ENCODE measurements at regions not wholly inside any gene's neighbourhood (a gene's known extent, or its start where the extent isn't known, plus 50 kb on each side); places are given as distances from the start of the nearest gene placed in this dataset.

DNA sequence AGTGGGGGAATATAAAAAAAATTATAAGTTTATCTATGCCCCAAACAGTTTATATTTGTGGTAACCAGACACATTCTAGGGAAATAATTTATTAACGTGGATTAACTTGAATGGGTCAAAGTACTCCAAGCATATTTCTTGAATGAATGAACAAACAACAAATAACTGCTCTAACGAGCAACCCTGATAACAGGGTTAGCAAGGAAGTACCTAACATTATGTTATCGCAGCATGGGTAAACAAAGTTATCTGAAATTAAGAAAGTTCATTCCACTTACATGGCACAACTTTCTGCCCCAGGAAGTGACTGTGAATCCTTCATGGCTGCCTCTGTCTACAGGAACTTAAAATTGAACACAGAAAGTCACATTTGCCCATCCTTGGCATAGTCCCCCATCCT is 812.9 kb upstream of the ACVR2A start:
- no peaks in the 10 kb centered on the region for H3K9me3 ChIP-seq (ENCODE audit: control insufficient read depth in 2 of 3, insufficient read depth in 1 of 3, low read length in 3 of 3)
- no peaks in the 10 kb centered on the region for H3K36me3 ChIP-seq (ENCODE audit: control insufficient read depth in 2 of 3, insufficient read depth in 3 of 3, low read length in 3 of 3)
- H3K27me3 ChIP-seq (ENCODE audit: control insufficient read depth, insufficient read depth, low read length), result no peaks in the 10 kb centered on the region
- DNase-seq (no peak), FAIRE-seq (peak; percentile 55)
- H3K4me3 ChIP-seq (ENCODE audit: low read length in 3 of 3), result no peak overlapping the region
- no peak for TF ChIP-seq CTCF (IDR thresholded peaks at IDR 0.05; ENCODE audit: borderline replicate concordance, extremely low read depth, insufficient read depth)
- intact Hi-C loops (cut with DNase I), result no loop called here
- H3K9ac ChIP-seq (ENCODE audit: low read length in 3 of 3), result no peak overlapping the region
- peak overlapping the region in 1 of 2 donors; percentile 18 for H3K27ac ChIP-seq (ENCODE audit: low read depth in 2 of 2, low read length in 2 of 2)
- H3K4me1 ChIP-seq (ENCODE audit: control insufficient read depth in 2 of 3, insufficient read depth in 2 of 3, low read depth in 1 of 3, low read length in 3 of 3), result peaks cover 0 to 7% (median 0%) of the 10 kb centered on the region in 3 donors

- Histone ChIP-seq H3K27ac (ENCODE audit: low read depth in 2 of 2, low read length in 2 of 2) (peak overlapping the region; percentile 18 to 32), H3K9me3 (ENCODE audit: control insufficient read depth in 2 of 3, insufficient read depth in 1 of 3, low read length in 3 of 3) (no peaks in the 10 kb centered on the region), H3K4me1 (ENCODE audit: control insufficient read depth in 2 of 3, insufficient read depth in 2 of 3, low read depth in 1 of 3, low read length in 3 of 3) (peaks cover 0 to 7% (median 0%) of the 10 kb centered on the region in 3 donors), H3K9ac (ENCODE audit: low read length in 3 of 3) (no peak overlapping the region), H3K4me3 (ENCODE audit: low read length in 3 of 3) (no peak overlapping the region), H3K27me3 (ENCODE audit: control insufficient read depth, insufficient read depth, low read length) (no peaks in the 10 kb centered on the region), H3K36me3 (ENCODE audit: control insufficient read depth in 2 of 3, insufficient read depth in 3 of 3, low read length in 3 of 3) (no peaks in the 10 kb centered on the region)
- DNase-seq, result peak in 3 of 5 donors; percentile 15 to 83 (median 79)
- intact Hi-C loops (cut with DNase I), result no loop called here
- no peak for TF ChIP-seq CTCF (IDR thresholded peaks at IDR 0.05; ENCODE audit: borderline replicate concordance, extremely low read depth, insufficient read depth)
- no peak for FAIRE-seq
Measured at GRCh38 chr2:147030966-147031720, 813.7 kb upstream of the ACVR2A start.

GRCh38 chr2:147027436-147027835 is 817.4 kb upstream of the ACVR2A start:
- Histone ChIP-seq H3K4me3 (ENCODE audit: low read length in 3 of 3) (no peak overlapping the region), H3K27me3 (ENCODE audit: control insufficient read depth, insufficient read depth, low read length) (no peaks in the 10 kb centered on the region), H3K9me3 (ENCODE audit: control insufficient read depth in 2 of 3, insufficient read depth in 1 of 3, low read length in 3 of 3) (peaks cover 0 to 4% (median 0%) of the 10 kb centered on the region in 3 donors), H3K4me1 (ENCODE audit: control insufficient read depth in 2 of 3, insufficient read depth in 2 of 3, low read depth in 1 of 3, low read length in 3 of 3) (peaks cover 0 to 5% (median 0%) of the 10 kb centered on the region in 3 donors), H3K27ac (ENCODE audit: low read depth in 2 of 2, low read length in 2 of 2) (no peak overlapping the region), H3K9ac (ENCODE audit: low read length in 3 of 3) (no peak overlapping the region), H3K36me3 (ENCODE audit: control insufficient read depth in 2 of 3, insufficient read depth in 3 of 3, low read length in 3 of 3) (no peaks in the 10 kb centered on the region)
- peak in 1 of 5 donors; percentile 29 for DNase-seq
- intact Hi-C loops (cut with DNase I), result no loop called here
- no peak for TF ChIP-seq CTCF (IDR thresholded peaks at IDR 0.05; ENCODE audit: borderline replicate concordance, extremely low read depth, insufficient read depth)
- FAIRE-seq, result no peak

Measured in kidney (tissue), 13 donors.